ENCODE measurements at regions not wholly inside any gene's neighbourhood (a gene's known extent, or its start where the extent isn't known, plus 50 kb on each side); places are given as distances from the start of the nearest gene placed in this dataset.

DNA sequence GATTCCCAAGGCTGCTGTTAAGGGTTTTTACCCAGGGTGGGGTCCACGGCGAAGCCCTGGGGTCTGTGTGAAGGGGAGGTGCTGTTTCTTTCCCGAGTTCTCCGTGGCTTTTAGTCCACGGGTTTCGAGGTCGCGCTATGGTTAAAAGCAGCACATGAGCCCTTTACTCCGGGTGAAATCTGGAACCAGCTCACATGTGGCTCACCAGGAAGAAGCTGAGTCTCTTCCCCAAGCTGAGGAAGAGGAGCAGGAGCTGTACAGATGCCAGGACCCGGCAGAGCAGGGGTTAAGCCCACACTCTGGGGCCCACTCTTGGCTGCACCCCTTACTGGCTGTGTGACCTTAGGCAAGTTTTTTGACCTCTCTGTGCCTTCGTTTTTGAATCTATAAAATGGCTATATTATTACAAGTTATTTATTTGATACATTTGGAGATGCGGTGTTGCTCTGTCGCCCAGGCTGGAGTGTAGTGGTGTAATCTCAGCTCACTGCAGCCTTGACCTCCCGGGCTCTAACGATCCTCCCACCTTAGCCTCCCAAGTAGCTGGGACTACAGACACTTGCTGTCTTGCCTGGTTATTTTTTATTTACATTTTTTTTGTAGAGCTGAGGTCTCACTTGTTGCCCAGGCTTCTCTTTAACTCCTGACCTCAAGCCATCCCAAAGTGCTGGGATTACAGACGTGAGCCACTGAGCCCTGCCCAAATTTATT is 266.3 kb downstream of the AACS start:
- TF ChIP-seq, protein P1, sequence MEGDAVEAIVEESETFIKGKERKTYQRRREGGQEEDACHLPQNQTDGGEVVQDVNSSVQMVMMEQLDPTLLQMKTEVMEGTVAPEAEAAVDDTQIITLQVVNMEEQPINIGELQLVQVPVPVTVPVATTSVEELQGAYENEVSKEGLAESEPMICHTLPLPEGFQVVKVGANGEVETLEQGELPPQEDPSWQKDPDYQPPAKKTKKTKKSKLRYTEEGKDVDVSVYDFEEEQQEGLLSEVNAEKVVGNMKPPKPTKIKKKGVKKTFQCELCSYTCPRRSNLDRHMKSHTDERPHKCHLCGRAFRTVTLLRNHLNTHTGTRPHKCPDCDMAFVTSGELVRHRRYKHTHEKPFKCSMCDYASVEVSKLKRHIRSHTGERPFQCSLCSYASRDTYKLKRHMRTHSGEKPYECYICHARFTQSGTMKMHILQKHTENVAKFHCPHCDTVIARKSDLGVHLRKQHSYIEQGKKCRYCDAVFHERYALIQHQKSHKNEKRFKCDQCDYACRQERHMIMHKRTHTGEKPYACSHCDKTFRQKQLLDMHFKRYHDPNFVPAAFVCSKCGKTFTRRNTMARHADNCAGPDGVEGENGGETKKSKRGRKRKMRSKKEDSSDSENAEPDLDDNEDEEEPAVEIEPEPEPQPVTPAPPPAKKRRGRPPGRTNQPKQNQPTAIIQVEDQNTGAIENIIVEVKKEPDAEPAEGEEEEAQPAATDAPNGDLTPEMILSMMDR (IDR thresholded peaks at IDR 0.05; ENCODE audit: low read length), result no peak
- no peak for TF ChIP-seq EZH2 (IDR thresholded peaks at IDR 0.05; ENCODE audit: borderline replicate concordance, low read length)
